WTC11 (cell line): ENCODE measurements at regions not wholly inside any gene's neighbourhood (a gene's known extent, or its start where the extent isn't known, plus 50 kb on each side); places are given as distances from the start of the nearest gene placed in this dataset.

Experiments used
- CBFB ChIP-seq: sonication (generic); formaldehyde crosslinking; IDR thresholded peaks from 2 replicates; pipeline ENCODE4 v1.8.1; 2022; ENCODE audit warnings: mild to moderate bottlenecking, low read depth, missing genetic modification reagents
- CTCF ChIP-seq: fragments of 200-600 bp; IDR thresholded peaks from 2 replicates; pipeline ENCODE4 v1.8.0; 2022; ENCODE audit warnings: antibody characterized with exemption
- OVOL2 ChIP-seq: fragments of 250-450 bp; sonication (Bioruptor Pico); IDR thresholded peaks from 2 replicates; pipeline ENCODE4 v1.9.0; 2021; ENCODE audit warnings: mild to moderate bottlenecking, borderline replicate concordance
- TP53 ChIP-seq: sonication (generic); formaldehyde crosslinking; IDR thresholded peaks from 2 replicates; pipeline ENCODE4 v1.8.1; 2023; ENCODE audit warnings: mild to moderate bottlenecking, missing genetic modification reagents
- USF2 ChIP-seq: sonication (generic); formaldehyde crosslinking; IDR thresholded peaks from 2 replicates; pipeline ENCODE4 v1.8.1; 2023; ENCODE audit warnings: mild to moderate bottlenecking, missing genetic modification reagents, moderate library complexity
- ZNF219 ChIP-seq: sonication (generic); formaldehyde crosslinking; IDR thresholded peaks from 2 replicates; pipeline ENCODE4 v1.8.0; 2023; ENCODE audit warnings: missing genetic modification reagents, mild to moderate bottlenecking, borderline replicate concordance
- ZNF671 ChIP-seq: fragments of 250-450 bp; sonication (Bioruptor Pico); IDR thresholded peaks from 2 replicates; pipeline ENCODE4 v1.8.0; 2021; ENCODE audit warnings: mild to moderate bottlenecking

GRCh38 chr21:35614396-35614921, 445.9 kb downstream of the SETD4 start:
- TF ChIP-seq CTCF: no peak
- no peak for TF ChIP-seq CBFB
- TF ChIP-seq USF2 (CRISPR knock-in tag): no peak
- no peak for TF ChIP-seq ZNF671 (CRISPR knock-in tag)
- no peak for TF ChIP-seq OVOL2 (CRISPR knock-in tag)
- TF ChIP-seq TP53 (CRISPR knock-in tag): no peak
- TF ChIP-seq ZNF219 (CRISPR knock-in tag): no peak
